ENCODE measurements at regions not wholly inside any gene's neighbourhood (a gene's known extent, or its start where the extent isn't known, plus 50 kb on each side); places are given as distances from the start of the nearest gene placed in this dataset.

DNA sequence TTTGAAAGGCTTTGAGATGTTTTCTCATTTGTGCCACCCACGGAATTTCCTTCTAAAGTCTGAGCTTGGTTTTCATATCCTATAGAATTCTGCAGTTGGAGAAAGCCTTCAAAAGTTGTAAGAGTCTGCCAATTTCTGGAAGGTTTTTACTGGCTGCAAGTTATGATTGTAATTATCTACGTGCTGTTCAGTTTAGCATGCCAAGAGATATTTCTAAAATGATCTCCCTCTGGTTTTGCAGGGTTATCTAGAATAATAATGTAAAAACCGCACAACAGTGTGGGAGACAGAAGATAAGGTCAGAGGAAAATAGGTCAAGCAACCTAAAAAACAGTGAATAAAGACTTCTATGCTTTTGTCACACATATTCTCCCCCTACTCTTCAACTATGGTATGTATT, 69.3 kb downstream of the MTERF1 start:
- no peak for DNase-seq (ENCODE audit: low spot score)
- TF ChIP-seq, protein P1, sequence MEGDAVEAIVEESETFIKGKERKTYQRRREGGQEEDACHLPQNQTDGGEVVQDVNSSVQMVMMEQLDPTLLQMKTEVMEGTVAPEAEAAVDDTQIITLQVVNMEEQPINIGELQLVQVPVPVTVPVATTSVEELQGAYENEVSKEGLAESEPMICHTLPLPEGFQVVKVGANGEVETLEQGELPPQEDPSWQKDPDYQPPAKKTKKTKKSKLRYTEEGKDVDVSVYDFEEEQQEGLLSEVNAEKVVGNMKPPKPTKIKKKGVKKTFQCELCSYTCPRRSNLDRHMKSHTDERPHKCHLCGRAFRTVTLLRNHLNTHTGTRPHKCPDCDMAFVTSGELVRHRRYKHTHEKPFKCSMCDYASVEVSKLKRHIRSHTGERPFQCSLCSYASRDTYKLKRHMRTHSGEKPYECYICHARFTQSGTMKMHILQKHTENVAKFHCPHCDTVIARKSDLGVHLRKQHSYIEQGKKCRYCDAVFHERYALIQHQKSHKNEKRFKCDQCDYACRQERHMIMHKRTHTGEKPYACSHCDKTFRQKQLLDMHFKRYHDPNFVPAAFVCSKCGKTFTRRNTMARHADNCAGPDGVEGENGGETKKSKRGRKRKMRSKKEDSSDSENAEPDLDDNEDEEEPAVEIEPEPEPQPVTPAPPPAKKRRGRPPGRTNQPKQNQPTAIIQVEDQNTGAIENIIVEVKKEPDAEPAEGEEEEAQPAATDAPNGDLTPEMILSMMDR (IDR thresholded peaks at IDR 0.05; ENCODE audit: extremely low read depth, missing control alignments), result no peak

DNA sequence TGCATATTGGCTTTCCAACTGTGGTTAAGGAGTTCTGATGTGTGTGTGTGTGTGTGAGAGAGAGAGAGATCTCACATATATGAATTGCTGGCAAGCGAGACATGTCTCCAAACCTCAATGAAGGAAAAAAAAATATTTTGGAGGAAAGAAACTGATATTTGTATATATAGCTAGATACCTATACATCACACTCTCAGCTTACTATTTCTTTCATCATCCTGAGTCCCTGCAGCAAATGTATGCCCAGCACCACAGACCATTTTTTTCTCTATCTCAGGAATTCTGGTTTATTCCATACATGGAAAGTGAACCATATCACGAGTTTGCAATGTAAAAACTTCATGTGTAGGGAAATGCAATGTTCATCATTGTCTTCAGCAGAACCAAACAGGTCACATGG, 68.9 kb downstream of the MTERF1 start:
- DNase-seq (ENCODE audit: low spot score), result no peak

DNA sequence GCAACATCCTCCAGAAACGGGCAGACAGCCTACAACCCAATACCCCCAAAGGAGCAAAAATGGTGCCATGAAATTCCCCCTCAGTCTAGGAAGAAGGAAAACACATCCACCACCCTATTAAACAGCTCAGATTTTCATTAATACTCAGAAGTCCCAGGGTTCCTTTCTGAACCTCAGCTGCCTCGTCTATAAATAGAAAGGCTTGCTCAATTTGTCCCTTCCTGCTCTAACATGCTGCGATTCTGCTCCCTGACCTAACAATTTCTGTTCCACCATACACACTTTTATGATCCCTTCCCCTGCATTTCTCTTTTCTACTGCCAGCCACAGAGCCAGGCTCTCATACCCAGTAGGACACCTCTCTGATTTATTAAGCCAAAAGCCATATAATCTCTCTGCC, 68.1 kb downstream of the MTERF1 start:
- TF ChIP-seq, protein P1 (IDR thresholded peaks at IDR 0.05; ENCODE audit: extremely low read depth, missing control alignments), result no peak
- no peak for DNase-seq (ENCODE audit: low spot score)

More for the DNA sequence above, 68.9 kb downstream of the MTERF1 start:
- TF ChIP-seq, protein P1 (IDR thresholded peaks at IDR 0.05; ENCODE audit: extremely low read depth, missing control alignments), result no peak

DNA sequence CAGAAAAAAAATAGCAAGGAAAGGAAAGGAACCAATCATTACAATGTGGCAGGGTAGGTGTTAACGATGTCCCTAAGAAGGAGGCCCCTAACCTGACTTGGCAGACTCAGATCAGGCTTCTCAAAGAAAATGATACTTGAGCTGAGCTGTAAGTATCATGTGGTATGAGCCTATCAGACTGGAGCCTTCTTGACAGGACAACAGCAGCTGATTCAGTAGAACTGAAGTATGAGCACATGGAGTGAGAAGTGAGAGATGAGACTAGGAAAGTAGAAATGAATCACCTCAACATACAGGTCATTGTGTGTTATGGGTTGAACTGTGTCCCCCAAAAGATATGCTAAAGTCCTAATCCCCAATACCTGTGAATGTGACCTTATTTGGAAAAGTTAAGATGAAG, 66.3 kb downstream of the MTERF1 start:
- DNase-seq (ENCODE audit: low spot score), result no peak
- TF ChIP-seq, protein P1 (IDR thresholded peaks at IDR 0.05; ENCODE audit: extremely low read depth, missing control alignments), result no peak
